ENCODE measurements at regions not wholly inside any gene's neighbourhood (a gene's known extent, or its start where the extent isn't known, plus 50 kb on each side); places are given as distances from the start of the nearest gene placed in this dataset.

GRCh38 chr5:2291146-2291840 is 408.6 kb upstream of the IRX4 start:
- DNase-seq (ENCODE audit: low spot score) = no peak

GRCh38 chr5:2289380-2289779 is 406.7 kb upstream of the IRX4 start:
- no peak for DNase-seq (ENCODE audit: low spot score)

- no peak for DNase-seq (ENCODE audit: low spot score)
Measured at GRCh38 chr5:2288968-2289367, 406.2 kb upstream of the IRX4 start.

DNA sequence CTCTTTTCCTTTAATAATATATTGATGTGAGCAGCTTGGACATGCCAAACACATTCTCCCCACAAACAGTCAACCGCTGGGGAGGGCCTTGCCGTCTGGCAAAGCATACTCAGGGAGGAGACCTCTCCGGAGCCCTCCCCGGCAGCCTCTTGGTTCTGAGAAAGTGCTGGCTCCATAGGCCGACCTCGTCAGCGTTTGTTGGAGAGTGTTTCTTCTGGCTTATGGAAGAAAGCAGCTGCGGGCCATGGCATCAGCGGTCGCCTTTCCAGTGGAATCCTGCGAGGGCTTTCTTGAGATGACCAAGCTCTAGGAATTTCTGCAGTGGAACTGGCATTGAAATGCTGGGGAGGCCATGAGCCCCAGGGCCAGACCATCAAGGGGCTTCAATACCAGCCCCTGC is 405.7 kb upstream of the IRX4 start:
- DNase-seq (ENCODE audit: low spot score) = no peak

DNA sequence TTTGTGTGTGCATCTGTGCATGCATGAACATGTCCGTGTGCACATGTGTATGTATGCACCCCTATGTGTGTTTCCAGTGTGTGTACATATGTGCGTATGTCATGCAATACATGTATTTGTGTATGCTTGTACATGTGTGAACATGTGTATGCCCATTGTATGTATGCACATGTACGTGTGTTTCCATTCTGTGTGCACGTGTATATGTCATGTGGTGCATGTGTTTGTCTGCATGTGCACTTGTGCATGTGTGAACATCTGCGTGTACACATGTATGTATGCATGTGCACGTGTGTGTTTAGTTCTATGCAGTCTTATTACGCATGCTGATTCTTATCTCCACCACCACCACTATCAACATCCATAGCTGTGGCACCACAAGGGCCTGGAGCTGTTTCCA is 403.5 kb upstream of the IRX4 start:
- no peak for DNase-seq (ENCODE audit: low spot score)

DNA sequence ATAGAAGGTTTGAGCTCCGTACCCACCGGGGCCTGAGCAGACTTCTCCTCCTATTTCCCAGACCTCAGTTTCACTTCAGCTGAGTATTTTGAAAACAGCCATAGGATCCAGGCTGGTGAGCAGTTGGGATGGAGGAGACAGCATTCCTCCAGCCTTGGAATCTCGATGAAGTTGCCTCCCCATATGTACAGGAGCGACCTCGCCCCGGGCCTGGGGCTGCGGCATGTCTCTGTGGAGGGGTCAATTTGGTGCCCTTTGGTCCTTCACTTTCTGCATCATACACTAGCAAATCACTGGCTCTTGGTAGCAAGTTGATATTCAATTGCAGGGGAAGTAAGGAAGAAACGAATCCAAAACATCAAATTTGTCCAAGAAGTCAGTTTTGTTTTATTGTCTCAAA is 402.0 kb upstream of the IRX4 start:
- DNase-seq (ENCODE audit: low spot score) = no peak

DNA sequence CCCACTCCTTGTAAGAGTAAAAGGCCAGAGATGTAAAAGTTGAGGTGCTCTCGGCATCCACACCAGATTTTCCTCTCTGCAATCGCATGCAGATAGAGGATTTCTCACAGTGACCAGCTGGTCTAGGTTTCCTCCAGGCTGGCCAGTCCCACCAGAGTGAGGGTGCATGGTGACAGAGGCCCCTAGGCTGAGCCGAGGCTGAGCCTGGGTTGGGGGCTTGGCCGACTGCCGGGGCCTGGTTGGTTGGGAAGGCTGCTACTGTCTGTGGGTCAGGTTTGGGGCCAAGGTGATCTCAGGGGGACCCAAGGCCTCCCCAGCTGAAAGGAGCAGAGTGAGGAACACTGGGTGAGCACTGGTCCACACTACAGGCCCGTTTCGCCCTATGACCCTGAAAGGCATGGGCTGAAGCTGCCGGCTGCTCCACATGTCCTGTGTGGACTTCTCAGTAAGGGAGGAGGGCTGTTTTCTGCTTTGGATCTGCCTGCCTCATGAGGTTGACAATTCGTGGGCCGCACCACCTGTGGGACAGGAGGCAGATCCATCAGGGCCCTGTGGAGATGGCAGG is 400.8 kb upstream of the IRX4 start:
- no peak for DNase-seq (ENCODE audit: low spot score)

GRCh38 chr5:2282893-2283292 is 400.2 kb upstream of the IRX4 start:
- no peak for DNase-seq (ENCODE audit: low spot score)

- no peak for DNase-seq (ENCODE audit: low spot score)
Measured at GRCh38 chr5:2282034-2282690, 399.4 kb upstream of the IRX4 start.

GRCh38 chr5:2281446-2281845 is 398.7 kb upstream of the IRX4 start:
- no peak for DNase-seq (ENCODE audit: low spot score)

GRCh38 chr5:2280318-2280717 is 397.6 kb upstream of the IRX4 start:
- DNase-seq (ENCODE audit: low spot score) = no peak

GRCh38 chr5:2278825-2279456 is 396.2 kb upstream of the IRX4 start:
- DNase-seq (ENCODE audit: low spot score) = no peak

- DNase-seq (ENCODE audit: low spot score) = no peak
Measured at GRCh38 chr5:2277886-2278285, 395.2 kb upstream of the IRX4 start.

DNA sequence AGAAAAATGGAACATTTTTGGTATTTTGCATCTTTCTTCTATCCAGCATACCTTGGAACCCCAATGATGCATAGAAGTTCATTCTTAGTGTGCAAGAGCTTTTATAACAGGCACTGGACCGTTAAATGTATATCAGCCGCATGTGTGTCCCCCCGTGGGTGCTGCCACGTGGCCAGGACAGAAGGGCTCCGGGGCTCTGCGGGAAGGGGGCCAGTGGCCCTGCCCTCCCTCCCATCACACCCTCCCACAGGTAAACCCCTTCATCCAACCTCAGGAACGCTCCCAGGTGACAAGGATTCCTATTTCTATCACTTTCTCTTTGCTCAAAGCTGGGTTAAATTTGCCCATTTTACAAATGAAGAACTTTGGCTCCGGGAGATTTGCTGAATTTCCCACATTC is 393.4 kb upstream of the IRX4 start:
- DNase-seq (ENCODE audit: low spot score) = no peak

DNA sequence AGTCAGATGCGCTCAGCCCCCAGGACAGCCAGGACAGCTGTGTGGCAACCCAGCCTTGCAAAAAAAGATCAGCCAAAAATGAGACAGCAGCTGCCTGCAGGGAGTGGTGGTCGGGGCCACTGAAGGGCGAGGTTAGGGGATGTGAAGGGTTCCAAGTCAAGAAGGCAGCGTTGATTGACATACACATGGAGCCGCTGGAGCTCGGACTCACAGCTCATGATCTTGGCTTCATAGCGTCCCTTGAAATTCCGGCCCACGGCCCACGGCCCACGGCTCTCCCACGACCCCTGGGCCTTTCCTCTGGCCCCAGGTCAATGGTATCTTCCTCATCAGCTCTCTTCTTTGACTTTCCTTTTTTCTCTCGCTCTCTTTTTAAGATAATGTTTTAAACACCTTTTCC is 390.0 kb upstream of the IRX4 start:
- no peak for DNase-seq (ENCODE audit: low spot score)

DNA sequence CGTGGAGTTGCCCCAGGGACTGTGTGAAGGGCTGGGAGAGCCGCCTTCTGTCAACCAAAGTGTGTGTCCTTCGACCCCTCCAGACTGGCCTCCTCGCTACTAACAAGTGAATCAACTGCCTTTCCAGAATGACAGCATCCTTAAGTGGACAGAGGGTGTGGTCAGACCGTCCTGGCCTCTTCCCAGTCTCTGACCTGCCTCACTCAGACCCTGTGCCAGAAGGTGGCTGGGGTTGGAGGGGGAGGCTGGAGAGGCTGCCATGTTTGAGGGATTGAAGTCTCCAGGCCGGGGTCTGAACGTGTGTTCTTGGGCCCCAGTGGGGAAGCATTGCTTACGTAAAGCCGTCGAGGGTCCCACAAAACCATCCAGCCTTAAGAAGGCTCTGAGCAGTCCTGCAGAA is 389.3 kb upstream of the IRX4 start:
- DNase-seq (ENCODE audit: low spot score) = no peak

GRCh38 chr5:2271316-2271715 is 388.6 kb upstream of the IRX4 start:
- no peak for DNase-seq (ENCODE audit: low spot score)

DNA sequence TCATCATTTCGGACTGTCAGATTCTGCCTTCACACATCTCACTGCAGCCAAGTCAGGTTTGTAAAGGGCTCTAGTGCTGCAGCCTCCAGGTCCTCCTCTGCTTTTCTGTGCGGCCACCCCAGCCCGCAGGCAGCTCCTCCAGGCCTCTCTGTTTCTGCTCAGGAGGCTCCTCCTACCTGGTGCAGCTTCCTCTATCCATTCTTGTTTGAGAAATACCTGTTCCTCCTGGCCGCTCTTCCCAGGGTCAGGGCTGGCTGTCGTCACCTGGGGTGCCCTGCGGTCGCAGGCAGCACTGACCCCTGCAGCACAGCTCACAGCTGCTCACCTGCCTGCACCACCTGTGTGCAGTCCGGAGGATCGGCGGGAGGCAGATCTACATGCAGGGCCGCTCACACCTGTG is 387.7 kb upstream of the IRX4 start:
- DNase-seq (ENCODE audit: low spot score) = no peak

GRCh38 chr5:2269656-2270055 is 386.9 kb upstream of the IRX4 start:
- DNase-seq (ENCODE audit: low spot score) = no peak

DNA sequence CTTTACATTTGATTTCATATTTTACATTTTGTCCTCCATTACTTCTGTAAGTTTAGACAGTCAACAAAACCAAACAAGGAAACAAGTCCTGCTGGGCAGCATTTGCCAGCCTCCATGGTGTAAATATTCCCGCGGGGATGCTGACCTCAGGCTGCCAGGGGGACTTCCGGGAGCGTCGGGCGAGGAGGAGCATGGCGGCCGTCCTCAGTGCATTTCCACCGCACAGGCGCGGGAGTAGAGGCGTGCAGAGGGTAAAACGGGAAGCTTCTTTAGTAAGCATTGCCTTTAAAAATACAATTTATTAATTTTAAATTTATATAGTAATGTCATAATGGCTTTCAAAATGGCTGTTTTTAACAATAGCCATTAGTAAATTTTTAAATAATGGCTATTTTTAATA is 385.3 kb upstream of the IRX4 start:
- DNase-seq (ENCODE audit: low spot score) = no peak

DNA sequence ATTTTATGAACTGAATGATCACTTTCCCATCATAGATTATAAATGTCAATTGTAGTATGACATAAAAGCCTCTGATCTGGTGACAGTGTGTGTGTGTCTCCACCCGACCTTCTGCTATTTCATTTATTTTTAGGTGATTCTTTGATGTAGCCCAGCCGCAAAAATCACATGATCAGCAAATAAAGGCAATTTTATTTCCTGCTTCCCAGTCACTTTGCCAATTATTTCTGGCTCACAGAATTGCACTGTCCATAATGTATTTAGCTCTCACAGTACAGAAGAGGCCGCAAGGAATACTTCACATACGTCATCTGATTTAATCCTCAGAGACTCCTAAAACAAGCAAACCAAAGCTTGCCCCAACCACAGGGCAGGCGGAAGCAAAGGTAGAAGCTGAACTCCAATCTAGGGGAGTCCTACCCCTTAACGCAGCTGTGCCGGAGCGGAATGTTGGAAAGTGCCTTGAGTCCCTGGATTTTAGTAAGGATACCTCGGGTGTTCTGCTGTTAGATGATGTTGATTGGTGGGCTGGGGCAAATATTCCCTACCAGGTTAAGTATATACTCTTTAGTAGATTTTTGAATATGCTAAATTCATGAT is 384.0 kb upstream of the IRX4 start:
- no peak for DNase-seq (ENCODE audit: low spot score)

DNA sequence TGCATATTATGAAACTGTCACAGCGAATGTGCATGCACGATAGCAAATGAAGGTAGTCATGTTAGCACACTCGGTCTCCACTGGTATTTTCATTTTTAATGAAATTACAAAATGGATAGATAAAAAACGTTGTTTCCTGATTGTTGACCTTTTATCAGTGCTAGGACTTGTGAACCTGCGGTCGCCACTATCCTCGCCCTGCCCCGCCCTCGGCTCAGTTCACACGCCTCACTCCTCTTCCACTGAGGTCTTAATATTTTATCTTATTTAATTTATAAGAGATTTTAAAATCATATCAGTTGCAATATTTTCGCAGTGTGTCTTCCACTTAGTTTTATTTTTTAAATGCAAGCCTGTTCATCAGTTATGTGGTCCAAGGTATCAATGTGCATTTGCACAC is 382.6 kb upstream of the IRX4 start:
- no peak for DNase-seq (ENCODE audit: low spot score)

DNA sequence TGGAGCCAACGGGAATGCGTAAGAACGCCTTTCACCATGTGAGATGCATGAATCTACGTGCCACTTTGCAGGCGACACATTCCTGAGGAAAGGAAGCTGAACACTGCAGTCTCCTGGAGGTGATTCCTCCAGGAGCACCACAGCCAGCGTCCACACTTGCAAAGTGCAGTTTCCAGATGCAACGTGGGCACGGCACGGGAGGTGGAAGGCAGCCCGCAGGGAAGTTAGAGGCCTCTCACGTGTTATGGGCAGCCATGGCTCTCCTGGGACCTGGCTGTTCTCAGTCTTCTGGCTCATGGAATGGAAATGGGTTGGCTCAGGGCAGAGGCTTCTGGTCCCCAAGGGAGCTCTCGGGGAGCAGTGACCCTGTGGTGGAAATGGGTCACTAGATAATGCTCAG is 381.0 kb upstream of the IRX4 start:
- no peak for DNase-seq (ENCODE audit: low spot score)

Data from GM03348 (cell line).